Mesenteric fat pad (tissue), 1 donor: ENCODE measurements at regions not wholly inside any gene's neighbourhood (a gene's known extent, or its start where the extent isn't known, plus 50 kb on each side); places are given as distances from the start of the nearest gene placed in this dataset.
A peak's percentile ranks its signal among the peaks of the same experiment; 100 is the strongest.

ENCODE experiments used
- DNase-seq: peaks from one replicate; pipeline ENCODE4 v3.0.0-alpha.2; 2020; ENCODE audit warnings: low spot score
- donor health status: DM: yes; HTN: yes; CAD: no.

- no peak for DNase-seq
Observed at GRCh38 chr1:29865051-29865450, 628.7 kb downstream of the PTPRU start.

- DNase-seq, result no peak
Observed at GRCh38 chr1:29864431-29865022, 628.2 kb downstream of the PTPRU start.

DNA sequence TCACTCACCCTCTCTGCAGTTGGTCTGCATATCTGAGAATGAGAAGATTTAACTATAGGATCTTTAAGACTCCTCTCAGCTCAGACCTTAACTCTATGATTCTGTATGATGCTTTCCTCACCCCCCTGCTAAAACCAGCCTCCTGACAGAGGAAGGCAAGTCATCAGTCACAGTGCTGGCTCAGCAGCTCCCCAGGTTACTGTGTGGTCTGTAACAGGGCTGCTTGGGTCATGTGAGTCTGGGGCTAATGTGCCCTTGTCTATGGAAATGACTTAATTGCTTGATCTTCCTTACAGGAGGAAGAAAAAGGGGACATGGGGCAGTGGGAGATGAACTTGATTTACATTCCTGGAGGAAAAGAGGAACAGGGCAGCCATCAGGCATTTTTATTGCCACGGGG lies 625.6 kb downstream of the PTPRU start:
- no peak for DNase-seq

- no peak for DNase-seq
Observed at GRCh38 chr1:29861446-29861845, 625.1 kb downstream of the PTPRU start.

- DNase-seq, result no peak
Observed at GRCh38 chr1:29860681-29861080, 624.4 kb downstream of the PTPRU start.

DNA sequence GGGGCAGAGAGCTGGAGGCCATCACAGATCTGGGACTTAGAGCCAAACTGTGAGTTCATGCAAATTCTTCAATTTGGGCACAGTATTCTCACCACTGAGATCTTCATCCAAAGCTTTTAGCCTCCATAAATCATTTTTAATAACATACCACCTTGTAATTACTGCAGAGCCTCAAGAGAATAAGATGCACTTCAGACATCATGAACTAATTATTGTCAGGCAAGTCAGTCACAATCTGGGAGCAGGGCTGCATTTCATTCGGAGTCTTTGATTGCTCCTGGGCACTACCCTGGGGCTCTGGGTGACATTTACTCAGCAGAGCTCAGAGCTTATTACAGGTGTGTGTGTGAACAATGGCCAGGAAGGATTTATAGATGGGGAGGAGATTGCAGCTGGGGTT lies 623.7 kb downstream of the PTPRU start:
- no peak for DNase-seq

DNA sequence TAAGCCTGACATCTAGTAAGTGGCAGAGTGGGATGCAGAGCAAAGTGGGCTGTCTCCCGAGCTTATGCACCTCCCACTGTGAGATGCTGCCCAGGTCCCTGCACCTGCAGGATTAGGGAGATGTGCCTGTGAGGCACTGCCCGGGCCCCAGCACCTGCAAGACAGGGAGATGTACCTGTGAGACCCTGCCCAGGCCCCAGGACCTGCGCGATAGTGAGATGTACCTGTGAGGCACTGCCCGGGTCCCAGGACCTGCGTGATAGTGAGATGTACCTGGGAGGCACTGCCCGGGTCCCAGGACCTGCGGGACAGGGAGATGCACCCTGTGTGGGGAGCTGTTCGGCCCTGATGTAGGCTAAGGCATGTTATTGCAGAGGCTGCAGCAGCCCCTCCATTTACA lies 622.8 kb downstream of the PTPRU start:
- no peak for DNase-seq

GRCh38 chr1:29858646-29859045 lies 622.3 kb downstream of the PTPRU start:
- DNase-seq, result no peak

GRCh38 chr1:29856340-29857114 lies 620.2 kb downstream of the PTPRU start:
- no peak for DNase-seq

GRCh38 chr1:29855561-29856160 lies 619.3 kb downstream of the PTPRU start:
- no peak for DNase-seq

- no peak for DNase-seq
Observed at GRCh38 chr1:29854700-29855276, 618.5 kb downstream of the PTPRU start.

- DNase-seq, result no peak
Observed at GRCh38 chr1:29853716-29854330, 617.5 kb downstream of the PTPRU start.

DNA sequence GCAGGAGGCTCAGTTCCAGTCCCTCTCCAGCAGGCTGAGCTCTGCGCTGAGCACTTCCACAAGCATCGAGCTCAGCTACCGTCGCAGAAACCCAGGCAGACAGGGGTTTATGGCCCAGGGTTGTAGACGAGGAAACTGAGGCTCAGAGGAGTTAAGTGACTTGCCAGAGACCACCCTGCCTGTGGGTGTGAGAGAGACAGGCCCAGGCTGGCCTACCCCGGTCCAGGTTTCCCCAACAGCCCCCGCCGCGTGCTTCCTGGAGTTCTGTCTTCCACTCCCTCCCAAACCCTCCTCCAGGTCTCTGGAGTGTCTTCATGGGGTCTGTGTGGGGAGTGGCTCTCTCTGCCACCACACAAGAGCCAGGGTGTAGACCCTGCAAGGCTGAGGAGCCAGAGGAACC lies 615.9 kb downstream of the PTPRU start:
- DNase-seq, result no peak

DNA sequence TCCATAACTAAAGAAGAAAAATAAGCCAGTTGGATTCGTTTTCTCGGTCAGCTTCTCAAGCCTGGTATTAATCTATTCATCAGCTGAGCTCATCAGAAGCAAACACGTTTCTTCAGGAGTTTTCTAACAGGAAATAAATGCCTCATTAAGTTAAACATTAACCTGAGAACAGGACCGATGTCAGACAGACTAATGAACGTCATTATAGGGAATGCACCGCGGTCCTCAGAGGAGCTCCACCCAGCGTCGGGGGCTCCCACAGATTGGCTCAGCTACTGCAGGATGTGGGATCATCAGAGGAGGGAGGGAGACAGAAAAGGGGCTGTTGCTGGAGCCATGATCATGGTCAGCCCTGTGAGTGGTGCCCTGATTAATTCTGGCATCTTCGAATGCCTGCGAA lies 615.4 kb downstream of the PTPRU start:
- DNase-seq, result no peak

DNA sequence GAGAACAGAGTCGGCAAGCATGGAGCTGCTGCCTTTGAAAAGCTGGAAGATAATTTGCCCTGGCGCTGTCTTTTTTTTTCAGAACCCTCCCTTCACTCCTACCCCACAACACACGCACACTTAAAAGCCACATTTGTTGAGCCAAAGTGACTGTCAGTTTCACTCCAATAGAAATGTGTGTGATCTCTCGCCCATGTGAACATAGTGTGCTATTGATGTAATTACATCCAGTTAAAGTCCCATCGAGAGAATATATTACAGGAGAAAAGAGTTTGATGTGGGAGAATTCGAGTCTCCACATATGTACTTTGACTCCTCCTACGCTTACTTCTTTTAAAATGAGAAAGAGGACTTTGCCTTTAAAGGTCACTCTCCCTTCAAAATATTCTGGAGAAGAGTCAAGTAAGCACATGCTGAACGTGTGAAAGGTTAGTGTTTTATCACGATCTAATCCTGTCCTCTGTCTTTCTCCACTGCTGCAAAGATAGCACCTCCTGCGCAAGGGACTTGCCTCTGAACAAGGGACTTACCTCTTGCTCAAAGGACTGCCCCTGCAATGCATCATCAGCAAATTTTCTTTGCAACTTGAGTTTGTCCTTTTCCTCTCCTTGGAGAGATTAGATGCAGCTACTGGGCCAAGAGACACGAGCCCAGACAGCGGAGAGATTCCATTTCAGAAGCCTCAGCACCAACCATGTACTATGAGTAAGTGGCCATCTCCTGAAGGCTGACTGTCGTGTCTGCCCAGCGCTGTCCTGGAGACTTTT lies 613.9 kb downstream of the PTPRU start:
- DNase-seq, result no peak

DNA sequence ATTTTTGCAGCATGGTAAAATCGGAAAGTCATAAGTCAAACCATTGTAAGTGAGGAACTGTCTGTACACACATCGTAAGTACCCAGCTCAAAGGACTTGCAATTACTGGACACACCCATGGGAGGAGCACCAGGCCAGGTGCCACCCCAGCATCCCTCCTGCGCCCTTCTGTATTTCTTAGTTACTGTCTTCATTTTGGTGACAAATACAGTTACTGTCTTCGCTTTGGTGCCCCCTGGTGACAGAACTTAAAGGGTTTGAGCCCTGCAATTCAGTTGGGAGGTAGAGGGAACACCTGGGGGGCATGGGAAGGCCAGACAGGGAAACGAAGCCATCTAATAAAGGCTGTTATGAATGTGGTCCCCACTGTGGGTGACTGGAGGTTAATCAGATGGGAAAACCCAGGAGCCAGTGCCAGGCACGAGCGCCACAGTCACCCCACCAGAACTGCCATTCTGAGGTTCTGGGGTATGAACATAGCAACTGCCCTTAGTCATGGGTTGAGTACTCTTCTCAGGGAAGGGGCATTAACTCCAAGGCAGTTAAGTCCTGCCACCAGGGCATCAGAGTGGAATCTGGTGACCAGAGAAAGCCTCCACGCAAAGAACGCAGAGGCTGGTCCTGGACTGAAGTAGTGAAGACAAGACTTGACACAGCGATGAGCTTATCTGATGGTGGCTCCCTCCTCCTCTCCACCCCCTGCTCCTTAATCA lies 612.9 kb downstream of the PTPRU start:
- DNase-seq, result peak; percentile 64

DNA sequence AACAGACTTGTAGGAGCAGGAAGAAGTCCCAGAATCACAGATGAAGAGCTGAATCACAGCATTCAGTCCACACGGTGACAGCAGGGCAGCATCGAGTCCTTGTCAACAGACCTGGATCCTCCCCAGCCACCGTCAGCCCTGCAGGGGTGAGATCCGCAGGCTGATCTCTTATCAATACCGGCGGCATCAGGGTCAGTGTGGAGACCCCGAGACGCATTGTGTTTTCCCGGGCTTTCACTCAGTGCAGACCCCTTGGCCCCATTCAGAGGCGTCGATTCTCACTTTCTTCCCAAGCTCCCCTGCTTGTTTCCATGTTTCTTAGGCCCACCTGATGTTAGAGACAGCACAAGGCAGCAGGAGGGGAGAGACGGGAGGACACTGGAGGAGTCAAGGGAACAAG lies 609.6 kb downstream of the PTPRU start:
- DNase-seq, result peak; percentile 55

DNA sequence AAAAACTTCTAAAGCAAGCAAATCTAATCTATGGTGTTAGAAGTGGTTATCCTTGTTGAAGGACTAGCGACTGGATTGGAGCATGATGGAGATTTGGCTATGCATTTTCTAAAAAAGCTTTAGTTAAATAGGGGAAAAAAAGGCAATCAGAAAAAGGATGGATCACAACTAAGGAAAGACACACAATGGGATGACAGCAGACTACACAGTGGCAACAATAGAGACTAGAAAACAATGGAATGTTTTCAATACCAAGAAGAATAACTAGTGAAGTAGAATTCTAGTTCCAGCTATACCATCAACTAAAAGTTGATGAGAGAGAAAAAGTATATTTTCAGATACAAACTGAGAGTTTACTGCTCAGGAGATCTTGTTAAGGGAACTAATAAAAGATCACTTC lies 605.8 kb downstream of the PTPRU start:
- DNase-seq, result no peak

DNA sequence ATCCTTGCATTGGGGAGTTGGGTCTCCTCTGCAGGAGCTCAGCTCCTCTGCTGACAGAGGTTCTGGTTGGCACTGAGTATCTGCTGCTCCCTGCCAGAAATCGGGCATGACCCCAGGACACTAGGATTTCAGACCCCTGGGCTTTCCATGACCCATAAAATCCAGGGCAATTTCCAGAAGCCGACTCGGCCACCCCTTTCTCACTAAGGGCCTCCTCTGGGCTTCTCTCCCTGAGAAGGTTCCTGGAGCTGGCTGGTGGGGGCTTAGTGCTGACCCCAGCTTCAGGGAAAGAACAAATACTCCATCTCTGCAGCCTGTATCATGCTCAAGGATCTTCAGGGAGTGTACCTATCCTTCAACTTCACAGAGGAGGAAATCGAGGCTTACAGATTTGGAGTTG lies 603.4 kb downstream of the PTPRU start:
- DNase-seq, result peak; percentile 62

- no peak for DNase-seq
Observed at GRCh38 chr1:29838738-29839320, 602.5 kb downstream of the PTPRU start.
